ENCODE measurements at regions not wholly inside any gene's neighbourhood (a gene's known extent, or its start where the extent isn't known, plus 50 kb on each side); places are given as distances from the start of the nearest gene placed in this dataset.

DNA sequence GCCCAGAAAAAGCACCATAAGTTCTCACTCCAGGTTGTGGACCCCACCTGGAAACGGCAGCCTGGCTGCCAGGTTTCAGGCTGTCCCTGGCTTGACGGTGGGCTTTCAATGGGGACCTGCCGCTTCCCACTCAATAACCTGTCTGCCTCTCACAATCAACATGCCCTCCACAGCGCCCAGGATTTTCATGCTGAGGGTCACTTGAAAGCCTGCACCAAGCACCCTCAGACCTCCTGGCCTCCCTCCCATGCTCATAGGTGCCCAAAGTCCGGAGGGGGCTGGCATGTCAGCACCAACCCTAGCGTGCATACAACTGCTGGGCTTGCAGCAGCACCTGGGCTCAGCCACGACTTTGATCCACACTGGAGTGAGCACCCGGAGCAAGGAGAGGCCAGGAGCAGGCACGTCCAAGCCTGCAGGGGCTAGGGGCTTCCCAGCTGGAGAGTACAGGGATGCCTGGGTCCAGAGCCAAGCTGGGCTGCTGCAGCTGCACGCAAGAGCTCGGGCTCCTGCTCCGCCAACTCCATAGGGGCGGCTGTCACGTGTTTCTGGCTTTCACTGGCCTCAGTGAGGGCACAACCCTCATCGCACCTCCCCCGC lies 1214.3 kb upstream of the RAG2 start:
- DNase-seq (ENCODE audit: insufficient read length) = no peak
- FAIRE-seq = no peak
- no peak for TF ChIP-seq POLR2AphosphoS5 (IDR thresholded peaks at IDR 0.05; ENCODE audit: low read depth, low read length)
- no peak for TF ChIP-seq POLR2A (IDR thresholded peaks at IDR 0.05; ENCODE audit: low read depth, low read length)
- no peak for TF ChIP-seq TAF1 (IDR thresholded peaks at IDR 0.05; ENCODE audit: borderline replicate concordance, low read depth, low read length)

DNA sequence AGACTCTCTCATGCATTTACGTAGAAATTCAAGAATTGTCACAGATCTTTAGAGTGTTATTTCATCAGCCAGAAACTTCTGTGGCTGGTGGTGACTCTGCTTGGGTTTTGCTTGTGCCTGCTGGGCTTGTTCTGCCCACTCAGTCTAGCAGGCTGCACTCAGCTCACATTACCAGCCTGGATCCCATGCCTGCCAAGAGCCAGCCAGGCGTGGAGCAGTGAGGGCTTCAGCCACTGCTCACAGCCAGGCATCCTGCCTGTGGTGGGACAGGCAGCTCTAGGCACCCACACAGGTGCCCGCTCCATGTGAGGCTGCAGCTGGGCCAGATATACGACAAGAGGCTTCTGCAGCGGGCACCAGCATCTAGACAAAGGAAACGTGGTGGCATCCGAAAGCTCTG lies 1213.3 kb upstream of the RAG2 start:
- FAIRE-seq (no peak), DNase-seq (ENCODE audit: insufficient read length) (no peak)
- no peak for TF ChIP-seq POLR2A (IDR thresholded peaks at IDR 0.05; ENCODE audit: low read depth, low read length)
- TF ChIP-seq TAF1 (IDR thresholded peaks at IDR 0.05; ENCODE audit: borderline replicate concordance, low read depth, low read length) = no peak
- TF ChIP-seq POLR2AphosphoS5 (IDR thresholded peaks at IDR 0.05; ENCODE audit: low read depth, low read length) = no peak

DNA sequence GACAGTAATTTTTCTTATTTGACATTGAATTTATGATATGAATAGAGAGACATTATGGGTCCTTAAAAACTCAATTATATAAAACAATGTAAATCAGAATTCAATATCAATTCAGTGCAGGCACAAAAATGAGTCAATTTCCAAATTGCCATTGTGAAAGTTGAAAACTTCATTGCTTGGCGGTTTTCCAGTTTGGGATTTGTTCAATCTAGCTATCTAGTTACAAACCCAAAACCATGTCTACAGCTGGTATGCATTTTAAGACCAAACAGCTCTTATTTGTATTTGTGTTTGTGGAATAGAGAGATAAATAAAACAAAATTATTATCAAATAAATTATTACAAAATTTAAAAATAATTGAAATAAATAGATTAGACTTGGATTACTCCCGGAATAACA lies 1206.6 kb upstream of the RAG2 start:
- TF ChIP-seq TAF1 (IDR thresholded peaks at IDR 0.05; ENCODE audit: borderline replicate concordance, low read depth, low read length) = no peak
- no peak for TF ChIP-seq POLR2A (IDR thresholded peaks at IDR 0.05; ENCODE audit: low read depth, low read length)
- TF ChIP-seq POLR2AphosphoS5 (IDR thresholded peaks at IDR 0.05; ENCODE audit: low read depth, low read length) = no peak
- FAIRE-seq (no peak), DNase-seq (ENCODE audit: insufficient read length) (no peak)

DNA sequence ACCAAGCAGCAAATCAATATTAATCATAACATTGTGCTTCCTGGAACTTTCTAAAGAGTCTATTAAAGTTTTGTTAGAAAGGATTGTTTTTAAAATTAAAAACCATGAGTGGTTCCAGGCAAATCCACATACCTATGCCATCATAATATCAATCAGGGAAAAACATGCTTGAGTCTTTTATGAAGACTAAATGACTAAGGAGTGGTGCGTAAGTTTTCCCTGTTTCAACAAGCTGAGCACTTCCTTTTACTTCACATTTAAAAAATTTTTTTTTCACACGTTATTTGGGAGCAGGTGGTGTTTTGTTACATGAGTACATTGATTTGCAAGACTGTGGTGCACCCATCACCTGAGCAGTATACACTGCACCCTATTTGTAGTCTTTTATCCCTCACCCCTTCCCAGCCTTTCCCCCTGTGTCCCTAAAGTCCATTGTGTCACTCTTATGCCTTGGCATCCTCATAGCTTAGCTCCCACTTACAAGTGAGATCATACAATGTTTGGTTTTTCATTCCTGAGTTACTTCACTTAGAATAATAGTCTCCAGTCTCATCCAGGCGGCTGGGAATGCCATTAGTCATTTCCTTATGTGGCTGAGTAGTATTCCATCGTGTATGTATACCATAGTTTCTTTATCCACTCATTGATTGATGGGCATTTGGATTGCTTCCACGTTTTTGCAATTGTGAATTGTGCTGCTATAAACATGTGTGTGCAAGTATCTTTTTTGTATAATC lies 1190.3 kb upstream of the RAG2 start:
- no peak for FAIRE-seq
- DNase-seq (ENCODE audit: insufficient read length) = no peak
- TF ChIP-seq POLR2AphosphoS5 (IDR thresholded peaks at IDR 0.05; ENCODE audit: low read depth, low read length) (no peak), POLR2A (IDR thresholded peaks at IDR 0.05; ENCODE audit: low read depth, low read length) (no peak), TAF1 (IDR thresholded peaks at IDR 0.05; ENCODE audit: borderline replicate concordance, low read depth, low read length) (no peak)

DNA sequence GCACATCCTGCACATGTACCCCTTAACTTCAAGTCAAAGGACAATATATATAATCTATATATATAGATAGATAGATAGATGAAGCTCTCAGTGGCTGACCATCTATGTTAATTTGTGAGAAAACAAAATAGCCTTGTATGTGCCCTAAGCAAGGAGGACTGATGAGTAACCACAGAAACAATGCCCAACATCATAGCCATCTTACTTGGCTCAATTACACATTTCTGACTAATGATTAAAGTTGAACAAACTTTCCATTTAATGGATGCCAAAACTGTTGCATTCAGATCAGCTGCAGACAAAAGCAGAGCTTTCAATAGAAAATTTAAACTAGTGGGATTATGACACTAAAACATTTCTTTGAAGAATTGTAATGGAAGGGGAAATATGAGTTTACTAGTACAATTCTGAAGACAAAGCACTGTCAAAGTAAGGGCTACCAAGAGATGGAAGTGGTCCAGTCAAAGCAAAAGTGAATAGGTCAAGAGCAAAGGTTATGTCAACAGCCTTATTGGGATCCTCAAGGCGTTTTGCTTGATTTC lies 1188.2 kb upstream of the RAG2 start:
- TF ChIP-seq TAF1 (IDR thresholded peaks at IDR 0.05; ENCODE audit: borderline replicate concordance, low read depth, low read length) (no peak), POLR2A (IDR thresholded peaks at IDR 0.05; ENCODE audit: low read depth, low read length) (no peak), POLR2AphosphoS5 (IDR thresholded peaks at IDR 0.05; ENCODE audit: low read depth, low read length) (no peak)
- no peak for DNase-seq (ENCODE audit: insufficient read length)
- FAIRE-seq = no peak

DNA sequence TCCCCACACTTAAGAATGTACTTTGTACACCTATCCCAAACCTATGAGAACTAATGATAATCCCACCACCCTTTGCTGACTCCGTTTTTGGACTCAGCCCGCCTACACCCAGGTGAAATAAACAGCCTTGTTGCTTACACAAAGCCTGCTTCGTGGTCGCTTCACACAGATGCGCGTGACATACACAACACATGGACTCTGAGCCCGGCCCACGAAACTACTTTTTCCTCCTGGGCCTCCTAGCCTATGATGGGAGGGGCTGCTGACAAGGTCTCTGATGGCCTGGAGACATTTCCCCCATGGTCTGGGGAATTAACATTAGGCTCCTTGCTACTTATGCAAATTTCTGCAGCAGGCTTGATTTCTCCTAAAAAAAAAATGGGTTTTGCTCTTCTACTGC lies 1176.4 kb upstream of the RAG2 start:
- TF ChIP-seq POLR2A (IDR thresholded peaks at IDR 0.05; ENCODE audit: low read depth, low read length) (no peak), POLR2AphosphoS5 (IDR thresholded peaks at IDR 0.05; ENCODE audit: low read depth, low read length) (no peak), TAF1 (IDR thresholded peaks at IDR 0.05; ENCODE audit: borderline replicate concordance, low read depth, low read length) (no peak)
- FAIRE-seq (no peak), DNase-seq (ENCODE audit: insufficient read length) (no peak)

DNA sequence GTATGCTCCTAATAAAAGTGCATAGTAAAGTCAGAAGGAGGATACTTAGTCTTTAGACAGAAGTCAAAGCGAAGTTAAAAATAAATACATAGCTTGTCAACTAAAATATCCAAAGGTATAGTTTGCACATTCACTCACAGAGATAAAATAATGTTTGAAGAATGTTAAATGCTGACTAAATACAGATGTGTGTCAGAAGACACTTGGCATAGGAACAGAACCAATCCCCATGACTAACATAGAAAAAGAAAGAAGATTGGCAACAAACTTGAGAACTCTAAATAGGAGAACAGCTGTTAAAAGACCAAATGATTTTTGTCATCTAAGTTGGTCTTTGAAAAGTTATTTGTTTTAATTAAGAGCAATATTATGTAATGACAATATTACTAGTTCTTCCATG lies 1172.1 kb upstream of the RAG2 start:
- DNase-seq (ENCODE audit: insufficient read length) = no peak
- TF ChIP-seq POLR2AphosphoS5 (IDR thresholded peaks at IDR 0.05; ENCODE audit: low read depth, low read length) (no peak), TAF1 (IDR thresholded peaks at IDR 0.05; ENCODE audit: borderline replicate concordance, low read depth, low read length) (no peak), POLR2A (IDR thresholded peaks at IDR 0.05; ENCODE audit: low read depth, low read length) (no peak)
- FAIRE-seq = no peak

DNA sequence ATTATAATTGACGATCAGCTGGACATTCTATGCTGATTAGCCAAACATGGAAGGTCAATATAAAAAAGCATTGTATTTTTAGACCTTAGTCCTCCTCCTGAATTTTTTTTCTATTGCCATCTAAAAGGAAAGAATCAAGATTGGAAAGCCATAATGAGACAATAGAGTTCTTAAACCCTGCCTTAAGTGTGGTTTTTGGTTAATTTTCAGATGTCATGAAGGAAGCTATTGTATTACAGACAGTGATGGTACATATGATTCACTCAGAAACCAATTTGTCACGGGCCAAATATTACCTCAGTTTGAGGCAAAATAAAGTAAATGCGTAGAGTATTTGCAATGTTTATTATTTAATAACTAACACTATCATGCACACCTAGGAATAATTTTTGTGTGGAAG lies 1164.0 kb upstream of the RAG2 start:
- DNase-seq (ENCODE audit: insufficient read length) (no peak), FAIRE-seq (no peak)
- TF ChIP-seq POLR2AphosphoS5 (IDR thresholded peaks at IDR 0.05; ENCODE audit: low read depth, low read length) (no peak), TAF1 (IDR thresholded peaks at IDR 0.05; ENCODE audit: borderline replicate concordance, low read depth, low read length) (no peak), POLR2A (IDR thresholded peaks at IDR 0.05; ENCODE audit: low read depth, low read length) (no peak)

DNA sequence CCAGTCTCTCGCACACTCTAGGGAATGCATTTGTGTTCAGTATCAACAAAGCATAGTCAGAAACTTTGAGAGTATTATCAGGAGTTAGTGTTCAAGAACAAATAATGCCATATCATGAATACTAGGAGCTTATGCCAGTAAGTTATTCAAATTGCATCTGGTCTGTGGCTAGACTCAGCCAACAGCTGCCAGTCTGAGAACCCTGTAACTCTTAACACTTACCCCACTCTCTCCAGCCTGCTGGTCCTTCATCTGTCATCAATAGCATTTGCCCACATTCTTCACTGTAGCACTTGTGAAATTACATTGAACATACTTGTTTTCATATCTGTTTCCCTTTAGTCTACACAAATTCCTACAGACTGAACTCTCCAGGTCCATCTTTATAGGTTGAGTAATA lies 1157.5 kb upstream of the RAG2 start:
- no peak for FAIRE-seq
- DNase-seq (ENCODE audit: insufficient read length) = no peak
- TF ChIP-seq POLR2AphosphoS5 (IDR thresholded peaks at IDR 0.05; ENCODE audit: low read depth, low read length) = no peak
- TF ChIP-seq POLR2A (IDR thresholded peaks at IDR 0.05; ENCODE audit: low read depth, low read length) = no peak
- no peak for TF ChIP-seq TAF1 (IDR thresholded peaks at IDR 0.05; ENCODE audit: borderline replicate concordance, low read depth, low read length)

DNA sequence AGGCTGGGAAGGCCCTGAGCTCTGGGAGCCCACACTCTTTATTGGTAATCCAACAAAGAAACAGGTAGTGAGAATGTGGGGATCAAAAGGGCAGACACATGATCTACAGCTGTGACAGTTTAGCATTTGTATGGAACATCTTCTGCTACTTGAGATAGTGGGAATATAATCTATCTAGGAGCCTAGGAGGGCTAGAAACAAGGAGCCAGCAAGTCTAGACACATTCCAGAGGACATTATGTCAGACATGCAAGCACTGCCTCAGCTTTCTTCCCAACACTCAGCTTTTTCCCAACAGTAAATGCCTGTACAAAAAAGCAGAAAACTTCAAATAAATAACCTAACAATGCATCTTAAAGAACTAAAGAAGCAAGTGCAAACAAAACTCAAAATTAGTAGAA lies 1150.6 kb upstream of the RAG2 start:
- DNase-seq (ENCODE audit: insufficient read length) (no peak), FAIRE-seq (no peak)
- TF ChIP-seq POLR2AphosphoS5 (IDR thresholded peaks at IDR 0.05; ENCODE audit: low read depth, low read length) (no peak), TAF1 (IDR thresholded peaks at IDR 0.05; ENCODE audit: borderline replicate concordance, low read depth, low read length) (no peak), POLR2A (IDR thresholded peaks at IDR 0.05; ENCODE audit: low read depth, low read length) (no peak)

DNA sequence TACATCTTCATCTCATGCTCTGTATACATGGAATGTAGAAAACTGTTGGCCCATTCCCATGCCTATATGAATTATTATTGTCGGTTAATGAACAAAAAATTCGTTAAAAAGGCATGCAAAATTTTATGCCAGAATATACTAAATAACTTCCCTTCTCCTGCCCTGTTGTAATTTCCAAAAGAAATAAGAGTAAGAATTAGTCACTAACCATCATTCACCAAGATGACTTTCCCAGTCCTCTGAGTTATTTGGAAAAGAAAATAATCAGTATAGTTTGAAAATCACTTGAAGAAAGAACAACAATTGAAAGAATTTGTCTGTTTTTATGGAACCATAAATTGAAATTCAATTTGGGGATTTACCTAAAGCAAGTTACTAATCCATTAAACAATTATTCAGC lies 1149.1 kb upstream of the RAG2 start:
- TF ChIP-seq POLR2AphosphoS5 (IDR thresholded peaks at IDR 0.05; ENCODE audit: low read depth, low read length) = no peak
- TF ChIP-seq TAF1 (IDR thresholded peaks at IDR 0.05; ENCODE audit: borderline replicate concordance, low read depth, low read length) = no peak
- TF ChIP-seq POLR2A (IDR thresholded peaks at IDR 0.05; ENCODE audit: low read depth, low read length) = no peak
- FAIRE-seq = no peak
- no peak for DNase-seq (ENCODE audit: insufficient read length)

DNA sequence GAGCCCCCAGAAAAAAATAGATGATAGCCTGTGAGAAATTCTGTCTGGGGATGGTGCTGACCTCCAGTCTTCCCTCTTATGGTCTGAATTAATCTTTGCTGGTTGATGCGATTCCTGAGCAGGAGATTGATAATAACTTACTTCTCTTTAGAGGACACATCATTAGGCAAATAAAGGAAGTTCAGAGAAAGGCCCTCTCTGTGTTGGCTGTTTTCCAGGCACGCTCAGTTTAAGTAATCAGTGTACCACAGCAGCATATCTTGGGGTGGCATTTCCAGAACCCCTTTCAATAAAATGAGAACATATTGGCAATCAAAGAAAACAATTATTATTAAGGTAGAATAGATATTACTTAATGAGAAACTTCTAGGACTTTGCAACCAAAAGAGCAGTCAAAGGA lies 1129.3 kb upstream of the RAG2 start:
- DNase-seq (ENCODE audit: insufficient read length) (no peak), FAIRE-seq (no peak)
- no peak for TF ChIP-seq POLR2AphosphoS5 (IDR thresholded peaks at IDR 0.05; ENCODE audit: low read depth, low read length)
- TF ChIP-seq POLR2A (IDR thresholded peaks at IDR 0.05; ENCODE audit: low read depth, low read length) = no peak
- no peak for TF ChIP-seq TAF1 (IDR thresholded peaks at IDR 0.05; ENCODE audit: borderline replicate concordance, low read depth, low read length)
